Calu3 (cell line): ENCODE measurements at regions not wholly inside any gene's neighbourhood (a gene's known extent, or its start where the extent isn't known, plus 50 kb on each side); places are given as distances from the start of the nearest gene placed in this dataset.

Experiments used
- BruUV-seq: library from RNA; stranded (reverse); fragments of 400-500 nt; replicated peaks from 2 replicates; lab custom pipeline; 2021; lab: Mats Ljungman, UMichigan
- CTCF ChIA-PET: fragments of 300-600 bp; sonication (Branson Sonifier 250); formaldehyde crosslinking; loops from one replicate; lab custom pipeline; 2022; ENCODE audit warnings: antibody characterized with exemption; lab: Charles Lee
- DNase-seq: peaks from one replicate; pipeline ENCODE4 v3.0.0; 2022
- H3K27ac Mint-ChIP-seq: one replicate; pipeline ENCODE4 v1.8.0; 2022; ENCODE audit warnings: mixed read lengths; ENCODE audit not compliant: unreplicated experiment
- H3K27me3 Mint-ChIP-seq: one replicate; pipeline ENCODE4 v1.8.0; 2022; ENCODE audit warnings: mixed read lengths; ENCODE audit not compliant: unreplicated experiment
- H3K36me3 Mint-ChIP-seq: one replicate; pipeline ENCODE4 v1.8.0; 2022; ENCODE audit warnings: mild to moderate bottlenecking, moderate library complexity, mixed read lengths; ENCODE audit not compliant: insufficient read depth, unreplicated experiment
- H3K4me1 Mint-ChIP-seq: one replicate; pipeline ENCODE4 v1.8.0; 2022; ENCODE audit warnings: mild to moderate bottlenecking, low read depth, mixed read lengths; ENCODE audit not compliant: unreplicated experiment
- H3K4me3 Mint-ChIP-seq: one replicate; pipeline ENCODE4 v1.8.0; 2022; ENCODE audit warnings: mild to moderate bottlenecking, low read depth, moderate library complexity, mixed read lengths; ENCODE audit not compliant: unreplicated experiment
- H3K9me3 Mint-ChIP-seq: one replicate; pipeline ENCODE4 v1.8.0; 2022; ENCODE audit warnings: low read depth, mixed read lengths; ENCODE audit not compliant: unreplicated experiment
- intact Hi-C: fragments of 100-400 bp; cut with micrococcal nuclease; formaldehyde crosslinking; loops from one replicate; pipeline ENCODE4 v1.10.0; 2022; ENCODE audit not compliant: unreplicated experiment
- TF ChIP-seq, protein P1 (sequence below): fragments of 200-600 bp; IDR thresholded peaks from one replicate; pipeline ENCODE4 v1.8.0; 2022; ENCODE audit warnings: antibody characterized with exemption; ENCODE audit not compliant: unreplicated experiment

DNA sequence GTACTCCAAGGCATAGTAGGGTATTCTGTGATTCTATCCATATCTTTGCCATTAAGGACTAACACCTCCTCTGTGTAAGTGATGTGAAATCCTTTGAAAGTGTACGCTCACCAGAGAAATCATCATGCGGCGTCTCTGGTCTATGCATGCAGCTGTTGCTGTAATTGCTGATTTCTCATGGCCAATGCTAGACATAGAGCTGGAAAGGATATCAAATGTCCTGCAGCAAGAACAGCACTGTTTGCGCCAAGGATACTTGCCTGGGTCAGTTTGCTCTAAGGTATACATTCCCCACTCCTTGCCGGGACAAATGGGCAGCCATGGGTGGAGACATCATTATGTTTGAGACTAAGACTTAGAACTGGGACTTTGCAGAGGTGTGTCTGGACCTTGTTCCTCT is 896.4 kb downstream of the BCL11B start:
- TF ChIP-seq, protein P1, sequence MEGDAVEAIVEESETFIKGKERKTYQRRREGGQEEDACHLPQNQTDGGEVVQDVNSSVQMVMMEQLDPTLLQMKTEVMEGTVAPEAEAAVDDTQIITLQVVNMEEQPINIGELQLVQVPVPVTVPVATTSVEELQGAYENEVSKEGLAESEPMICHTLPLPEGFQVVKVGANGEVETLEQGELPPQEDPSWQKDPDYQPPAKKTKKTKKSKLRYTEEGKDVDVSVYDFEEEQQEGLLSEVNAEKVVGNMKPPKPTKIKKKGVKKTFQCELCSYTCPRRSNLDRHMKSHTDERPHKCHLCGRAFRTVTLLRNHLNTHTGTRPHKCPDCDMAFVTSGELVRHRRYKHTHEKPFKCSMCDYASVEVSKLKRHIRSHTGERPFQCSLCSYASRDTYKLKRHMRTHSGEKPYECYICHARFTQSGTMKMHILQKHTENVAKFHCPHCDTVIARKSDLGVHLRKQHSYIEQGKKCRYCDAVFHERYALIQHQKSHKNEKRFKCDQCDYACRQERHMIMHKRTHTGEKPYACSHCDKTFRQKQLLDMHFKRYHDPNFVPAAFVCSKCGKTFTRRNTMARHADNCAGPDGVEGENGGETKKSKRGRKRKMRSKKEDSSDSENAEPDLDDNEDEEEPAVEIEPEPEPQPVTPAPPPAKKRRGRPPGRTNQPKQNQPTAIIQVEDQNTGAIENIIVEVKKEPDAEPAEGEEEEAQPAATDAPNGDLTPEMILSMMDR = no peak
- CTCF ChIA-PET = no interaction called here
- no peaks in the 10 kb centered on the region for H3K36me3 Mint-ChIP-seq

DNA sequence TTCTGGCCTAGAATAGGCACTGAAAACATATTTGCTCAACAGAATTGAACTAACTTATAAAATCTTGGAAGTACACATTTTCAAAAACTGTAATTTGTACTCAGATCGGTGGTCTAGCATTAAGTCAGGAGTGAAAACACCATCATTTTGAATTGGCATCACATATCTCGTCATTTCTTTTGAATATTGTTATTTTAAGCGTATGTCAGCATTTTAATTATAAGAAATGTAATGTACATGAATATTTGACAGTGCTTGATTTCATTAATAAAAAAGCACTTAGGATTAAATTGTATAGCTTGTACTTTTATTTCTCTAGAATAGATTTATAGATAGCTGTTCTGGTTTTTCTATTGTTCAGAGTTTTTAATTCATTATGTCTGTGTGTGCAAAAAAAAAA is 892.2 kb downstream of the BCL11B start:
- Mint-ChIP-seq H3K27me3 (no peaks in the 10 kb centered on the region), H3K4me1 (no peaks in the 10 kb centered on the region), H3K9me3 (peaks cover 7% of the 10 kb centered on the region), H3K36me3 (peaks cover 5% of the 10 kb centered on the region), H3K4me3 (no peak overlapping the region), H3K27ac (no peak overlapping the region)
- no peak for DNase-seq
- intact Hi-C loops = no loop called here
- CTCF ChIA-PET = no interaction called here
- TF ChIP-seq, protein P1 = no peak
- no TSS peak for BruUV-seq

More for the DNA sequence above, 896.4 kb downstream of the BCL11B start:
- H3K4me1 Mint-ChIP-seq = no peaks in the 10 kb centered on the region
- H3K4me3 Mint-ChIP-seq = no peak overlapping the region
- no peak overlapping the region for H3K27ac Mint-ChIP-seq
- peaks cover 7% of the 10 kb centered on the region for H3K9me3 Mint-ChIP-seq
- no peak for DNase-seq
- intact Hi-C loops = no loop called here
- H3K27me3 Mint-ChIP-seq = no peaks in the 10 kb centered on the region
- BruUV-seq = no TSS peak

DNA sequence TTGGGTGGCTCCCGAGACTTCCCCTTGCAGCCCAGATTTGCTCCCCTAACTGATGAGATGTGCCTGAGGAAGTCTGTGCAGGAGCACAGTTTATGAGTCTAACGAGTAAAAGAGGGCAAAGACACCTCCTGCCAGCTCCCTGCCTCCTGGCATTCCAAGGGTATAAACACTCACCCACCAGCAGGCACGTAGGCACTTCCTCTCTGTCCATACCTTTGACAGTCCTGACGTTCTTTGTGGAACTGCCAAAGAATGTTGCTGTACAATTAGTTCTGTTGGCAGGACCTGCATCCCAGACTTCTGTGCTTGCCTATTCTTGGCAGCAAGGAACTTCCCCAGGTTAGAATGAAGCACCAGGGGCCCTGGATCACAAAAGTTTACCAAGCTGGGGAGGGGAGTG is 889.3 kb downstream of the BCL11B start:
- DNase-seq = no peak
- TF ChIP-seq, protein P1 = no peak
- Mint-ChIP-seq H3K4me1 (no peaks in the 10 kb centered on the region), H3K36me3 (peaks cover 5% of the 10 kb centered on the region), H3K4me3 (no peak overlapping the region), H3K27me3 (no peaks in the 10 kb centered on the region), H3K9me3 (peaks cover 11% of the 10 kb centered on the region), H3K27ac (no peak overlapping the region)
- intact Hi-C loops = no loop called here
- CTCF ChIA-PET = no interaction called here
- no TSS peak for BruUV-seq

DNA sequence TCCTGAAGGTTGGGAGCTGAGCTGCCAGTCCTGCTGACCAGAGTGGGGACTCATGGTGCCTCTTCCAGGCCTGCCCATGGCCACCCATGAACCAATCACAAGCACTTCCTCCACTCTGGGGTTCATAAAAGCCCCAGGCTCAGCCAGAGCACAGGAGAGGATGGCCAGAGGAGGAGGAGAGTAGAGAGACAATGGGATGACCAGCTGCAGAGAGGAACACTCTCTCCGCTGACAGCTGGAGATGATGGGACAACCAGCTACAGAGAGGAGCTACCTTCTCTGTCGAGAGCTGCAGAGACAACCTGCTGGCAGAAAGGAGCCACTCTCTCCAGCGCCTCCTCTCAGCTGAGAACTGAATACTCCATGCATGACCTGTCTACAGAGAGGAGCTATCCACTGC is 886.1 kb downstream of the BCL11B start:
- BruUV-seq = no TSS peak
- no peak overlapping the region for H3K4me3 Mint-ChIP-seq
- no peaks in the 10 kb centered on the region for H3K4me1 Mint-ChIP-seq
- peaks cover 5% of the 10 kb centered on the region for H3K36me3 Mint-ChIP-seq
- DNase-seq = no peak
- no peaks in the 10 kb centered on the region for H3K27me3 Mint-ChIP-seq
- CTCF ChIA-PET = no interaction called here
- TF ChIP-seq, protein P1 = no peak
- H3K27ac Mint-ChIP-seq = no peak overlapping the region
- H3K9me3 Mint-ChIP-seq = peaks cover 13% of the 10 kb centered on the region
- intact Hi-C loops = no loop called here

DNA sequence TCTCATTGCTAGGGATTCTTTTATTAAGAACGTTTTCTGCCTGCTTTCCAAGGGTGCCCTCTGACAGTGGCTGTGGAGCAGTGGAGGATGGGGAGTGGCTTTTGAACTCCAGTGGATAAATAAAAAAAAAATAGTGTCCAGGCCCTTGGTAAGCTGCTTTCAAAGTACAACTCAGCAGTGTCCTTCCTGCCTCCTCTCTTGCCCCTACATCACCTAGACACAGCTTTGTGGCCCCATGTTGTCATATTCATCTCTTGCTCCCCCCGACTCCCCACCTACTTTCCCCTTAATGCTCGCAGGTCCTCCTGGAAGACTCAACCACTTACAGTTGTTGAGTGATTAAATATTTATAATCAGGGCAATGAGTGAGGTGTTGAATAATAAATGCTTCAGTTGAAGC is 880.9 kb downstream of the BCL11B start:
- DNase-seq = no peak
- Mint-ChIP-seq H3K9me3 (peaks cover 10% of the 10 kb centered on the region), H3K36me3 (no peaks in the 10 kb centered on the region), H3K27me3 (no peaks in the 10 kb centered on the region), H3K4me1 (no peaks in the 10 kb centered on the region), H3K27ac (no peak overlapping the region), H3K4me3 (no peak overlapping the region)
- BruUV-seq = no TSS peak
- TF ChIP-seq, protein P1 = no peak
- intact Hi-C loops = no loop called here
- CTCF ChIA-PET = no interaction called here
